GM12872 (cell line): ENCODE measurements at regions not wholly inside any gene's neighbourhood (a gene's known extent, or its start where the extent isn't known, plus 50 kb on each side); places are given as distances from the start of the nearest gene placed in this dataset.

Experiments
- CTCF ChIP-seq: IDR thresholded peaks from 3 replicates; pipeline ENCODE4 v1.5.1; 2011; ENCODE audit warnings: low read depth, mild to moderate bottlenecking, low read length, moderate library complexity; ENCODE audit not compliant: insufficient read depth

GRCh38 chr9:700365-701282 lies 140.9 kb upstream of the DMRT1 start:
- no peak for TF ChIP-seq CTCF

- no peak for TF ChIP-seq CTCF
Measured at GRCh38 chr9:703392-703791, 138.1 kb upstream of the DMRT1 start.

GRCh38 chr9:706073-706472 lies 135.4 kb upstream of the DMRT1 start:
- no peak for TF ChIP-seq CTCF

- TF ChIP-seq CTCF: no peak
Measured at GRCh38 chr9:706606-707459, 134.7 kb upstream of the DMRT1 start.

- TF ChIP-seq CTCF: no peak
Measured at GRCh38 chr9:708182-708550, 133.3 kb upstream of the DMRT1 start.

- no peak for TF ChIP-seq CTCF
Measured at GRCh38 chr9:708551-709432, 132.7 kb upstream of the DMRT1 start.
